ENCODE measurements at regions not wholly inside any gene's neighbourhood (a gene's known extent, or its start where the extent isn't known, plus 50 kb on each side); places are given as distances from the start of the nearest gene placed in this dataset.

DNA sequence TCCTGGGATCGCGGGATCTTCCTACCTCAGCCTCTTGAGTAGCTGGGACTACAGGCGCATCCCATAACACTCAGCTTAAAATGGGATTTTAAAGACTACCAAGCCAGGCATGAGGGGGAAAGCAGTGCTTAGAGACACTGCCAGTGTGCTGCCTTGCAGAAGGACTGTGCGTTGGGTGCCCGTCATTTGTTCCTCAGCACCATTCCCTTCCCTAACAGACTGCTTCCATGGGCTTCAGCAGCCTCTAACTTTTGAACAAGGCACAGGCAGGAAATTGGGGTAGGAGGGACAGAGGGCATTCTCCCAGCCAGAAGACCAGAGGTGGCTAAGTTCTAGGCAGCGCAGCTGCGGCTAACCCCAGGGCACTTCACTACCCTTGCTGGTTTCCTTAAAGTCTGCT, 73.9 kb upstream of the USP24 start:
- TF ChIP-seq, protein P1, sequence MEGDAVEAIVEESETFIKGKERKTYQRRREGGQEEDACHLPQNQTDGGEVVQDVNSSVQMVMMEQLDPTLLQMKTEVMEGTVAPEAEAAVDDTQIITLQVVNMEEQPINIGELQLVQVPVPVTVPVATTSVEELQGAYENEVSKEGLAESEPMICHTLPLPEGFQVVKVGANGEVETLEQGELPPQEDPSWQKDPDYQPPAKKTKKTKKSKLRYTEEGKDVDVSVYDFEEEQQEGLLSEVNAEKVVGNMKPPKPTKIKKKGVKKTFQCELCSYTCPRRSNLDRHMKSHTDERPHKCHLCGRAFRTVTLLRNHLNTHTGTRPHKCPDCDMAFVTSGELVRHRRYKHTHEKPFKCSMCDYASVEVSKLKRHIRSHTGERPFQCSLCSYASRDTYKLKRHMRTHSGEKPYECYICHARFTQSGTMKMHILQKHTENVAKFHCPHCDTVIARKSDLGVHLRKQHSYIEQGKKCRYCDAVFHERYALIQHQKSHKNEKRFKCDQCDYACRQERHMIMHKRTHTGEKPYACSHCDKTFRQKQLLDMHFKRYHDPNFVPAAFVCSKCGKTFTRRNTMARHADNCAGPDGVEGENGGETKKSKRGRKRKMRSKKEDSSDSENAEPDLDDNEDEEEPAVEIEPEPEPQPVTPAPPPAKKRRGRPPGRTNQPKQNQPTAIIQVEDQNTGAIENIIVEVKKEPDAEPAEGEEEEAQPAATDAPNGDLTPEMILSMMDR (IDR thresholded peaks at IDR 0.05; ENCODE audit: control extremely low read depth, extremely low read depth, low read depth, missing control alignments): no peak
- ChIA-PET POLR2A (no interaction called here), CTCF (interaction anchor here (0.6 to 2.7 kb wide), 10 partner anchors 11 to 1421 kb away, joined by 3 to 11 read pairs (median 3); no protein-coding TSS in a partner anchor)
- no peak for DNase-seq (ENCODE audit: extremely low spot score)

- TF ChIP-seq, protein P1 (IDR thresholded peaks at IDR 0.05; ENCODE audit: control extremely low read depth, extremely low read depth, low read depth, missing control alignments): no peak
- ChIA-PET POLR2A (interaction anchor here (0.6 kb wide), 1 partner anchor 853 kb away, joined by 3 read pairs; no protein-coding TSS in a partner anchor), CTCF (interaction anchor here (0.6 to 2.7 kb wide), 9 partner anchors 10 to 1422 kb away, joined by 3 to 11 read pairs (median 3); no protein-coding TSS in a partner anchor)
- peak; percentile 72 for DNase-seq (ENCODE audit: extremely low spot score)
These were observed 73.1 kb upstream of the USP24 start for GRCh38 chr1:55288245-55288644.

- ChIA-PET CTCF (interaction anchor here (1.3 to 2.7 kb wide), 5 partner anchors 11 to 1422 kb away, joined by 3 to 11 read pairs (median 4); no protein-coding TSS in a partner anchor), POLR2A (interaction anchor here (0.6 kb wide), 1 partner anchor 853 kb away, joined by 3 read pairs; no protein-coding TSS in a partner anchor)
- TF ChIP-seq, protein P1 (IDR thresholded peaks at IDR 0.05; ENCODE audit: control extremely low read depth, extremely low read depth, low read depth, missing control alignments): no peak
- DNase-seq (ENCODE audit: extremely low spot score): no peak
These were observed 72.6 kb upstream of the USP24 start for GRCh38 chr1:55287723-55288122.

DNA sequence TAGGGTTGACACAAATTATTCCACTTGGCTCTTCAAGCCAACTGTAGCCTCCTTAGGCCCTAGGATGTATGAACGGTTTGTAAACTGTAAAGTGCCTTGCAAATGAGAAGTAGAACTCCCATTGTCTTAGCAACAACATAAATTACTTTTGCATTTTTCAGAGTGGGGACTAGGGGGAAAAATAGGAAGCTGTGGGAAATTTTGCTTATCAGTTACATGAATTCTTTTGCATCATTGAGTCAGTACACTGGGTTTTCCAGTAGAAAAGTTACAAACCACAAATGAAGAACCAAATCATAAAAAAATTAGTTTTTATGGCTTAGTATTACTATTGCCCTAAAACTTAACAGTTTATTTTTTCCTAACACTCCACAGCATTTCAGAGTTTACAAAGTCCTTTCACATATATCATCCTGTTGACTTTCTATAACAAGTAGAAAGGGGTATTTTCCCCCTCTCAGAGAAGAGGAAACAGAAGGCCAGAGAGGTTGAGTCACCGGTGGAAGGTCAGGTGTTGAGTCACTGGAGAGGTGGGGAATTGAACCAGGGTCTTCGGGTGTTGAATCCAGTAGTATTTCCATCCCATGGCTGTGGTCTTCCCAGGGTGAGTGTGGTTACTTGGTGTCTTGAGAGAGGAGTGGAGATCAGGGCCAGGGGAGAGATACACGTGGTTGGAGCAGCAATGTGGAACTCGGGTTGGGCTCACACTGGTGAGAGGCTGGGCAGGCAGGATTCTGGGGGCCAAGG, 71.9 kb upstream of the USP24 start:
- TF ChIP-seq, protein P1 (IDR thresholded peaks at IDR 0.05; ENCODE audit: control extremely low read depth, extremely low read depth, low read depth, missing control alignments): no peak
- CTCF ChIA-PET: interaction anchor here (1.7 to 4.0 kb wide), 5 partner anchors 9 to 1423 kb away, joined by 3 to 26 read pairs (median 10); no protein-coding TSS in a partner anchor
- POLR2A ChIA-PET: no interaction called here
- no peak for DNase-seq (ENCODE audit: extremely low spot score)

DNA sequence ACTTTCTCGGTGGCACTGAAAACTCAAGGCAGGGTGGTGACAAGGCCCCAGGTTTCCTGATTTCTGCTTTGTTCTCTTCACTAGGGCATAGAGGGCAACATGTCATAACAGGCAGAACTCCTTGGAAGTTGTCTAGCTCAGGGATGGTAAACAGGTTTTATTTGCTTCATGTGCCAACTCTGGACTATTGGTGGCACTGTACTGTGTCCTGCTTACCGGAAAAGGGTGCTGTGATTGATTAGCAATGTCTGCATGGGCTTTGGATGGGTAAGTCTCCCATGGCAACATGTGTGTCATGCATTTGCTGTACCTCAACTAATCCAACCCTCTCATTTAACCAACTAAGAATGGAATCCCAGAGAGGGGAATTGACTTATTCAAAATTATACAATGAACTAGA, 70.7 kb upstream of the USP24 start:
- TF ChIP-seq, protein P1 (IDR thresholded peaks at IDR 0.05; ENCODE audit: control extremely low read depth, extremely low read depth, low read depth, missing control alignments): no peak
- ChIA-PET POLR2A (no interaction called here), CTCF (interaction anchor here (0.8 to 4.0 kb wide), 5 partner anchors 8 to 1299 kb away, joined by 3 to 26 read pairs (median 5); no protein-coding TSS in a partner anchor)
- DNase-seq (ENCODE audit: extremely low spot score): no peak

DNA sequence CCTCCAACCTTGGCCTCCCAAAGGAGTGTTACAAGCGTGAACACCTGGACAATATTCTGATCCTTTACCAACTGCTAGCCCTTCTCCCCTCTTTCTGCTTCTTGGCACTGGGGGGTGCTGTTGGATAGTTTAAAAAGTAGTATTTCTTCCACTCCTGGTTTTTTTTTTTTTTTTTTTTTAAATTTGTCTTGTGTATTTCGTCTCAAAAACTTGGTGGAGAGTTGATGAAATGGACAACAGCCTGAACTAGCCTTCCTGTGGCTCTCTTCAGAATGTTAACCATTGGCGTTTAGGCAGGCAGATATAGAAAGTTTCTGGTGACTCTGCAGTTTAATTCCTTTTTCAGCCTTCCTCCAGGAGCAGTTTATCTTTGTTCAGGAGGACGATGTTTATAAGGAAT, 69.7 kb upstream of the USP24 start:
- TF ChIP-seq, protein P1 (IDR thresholded peaks at IDR 0.05; ENCODE audit: control extremely low read depth, extremely low read depth, low read depth, missing control alignments): peak; percentile 60
- ChIA-PET CTCF (interaction anchor here (0.7 to 4.0 kb wide), 19 partner anchors 9 to 1446 kb away, joined by 3 to 26 read pairs (median 4); no protein-coding TSS in a partner anchor), POLR2A (no interaction called here)
- no peak for DNase-seq (ENCODE audit: extremely low spot score)

All from GM10248 (cell line).